Activated CD8-positive, alpha-beta memory T cell treated with anti-CD3 and anti-CD28 coated beads for 36 hours (primary cell): ENCODE measurements at regions not wholly inside any gene's neighbourhood (a gene's known extent, or its start where the extent isn't known, plus 50 kb on each side); places are given as distances from the start of the nearest gene placed in this dataset.

Experiments used
- CTCF ChIA-PET: fragments of 350-600 bp; sonication (Branson Sonifier 250); formaldehyde crosslinking; loops from one replicate; lab custom pipeline; 2021; ENCODE audit warnings: antibody characterized with exemption; lab: Charles Lee
- POLR2A ChIA-PET: fragments of 350-600 bp; sonication (Branson Sonifier 250); formaldehyde crosslinking; loops from one replicate; lab custom pipeline; 2021; ENCODE audit warnings: antibody characterized with exemption; lab: Charles Lee

GRCh38 chr6:165820934-165821333, 157.9 kb upstream of the PDE10A start:
- ChIA-PET POLR2A (no interaction called here), CTCF (no interaction called here)

- POLR2A ChIA-PET: no interaction called here
- CTCF ChIA-PET: no interaction called here
Observed at GRCh38 chr6:165820407-165820806, 157.4 kb upstream of the PDE10A start.

GRCh38 chr6:165819394-165819793, 156.4 kb upstream of the PDE10A start:
- CTCF ChIA-PET: no interaction called here
- POLR2A ChIA-PET: no interaction called here

GRCh38 chr6:165818200-165818599, 155.2 kb upstream of the PDE10A start:
- POLR2A ChIA-PET: no interaction called here
- CTCF ChIA-PET: interaction anchor here (0.5 kb wide), 1 partner anchor 13 kb away, joined by 3 read pairs; no protein-coding TSS in a partner anchor

- POLR2A ChIA-PET: no interaction called here
- CTCF ChIA-PET: no interaction called here
Observed at GRCh38 chr6:165817771-165818170, 154.7 kb upstream of the PDE10A start.

GRCh38 chr6:165817148-165817547, 154.1 kb upstream of the PDE10A start:
- POLR2A ChIA-PET: no interaction called here
- CTCF ChIA-PET: no interaction called here

- ChIA-PET POLR2A (no interaction called here), CTCF (no interaction called here)
Observed at GRCh38 chr6:165814679-165815078, 151.6 kb upstream of the PDE10A start.

GRCh38 chr6:165811512-165811911, 148.5 kb upstream of the PDE10A start:
- CTCF ChIA-PET: no interaction called here

GRCh38 chr6:165808021-165808420, 145.0 kb upstream of the PDE10A start:
- ChIA-PET CTCF (no interaction called here), POLR2A (no interaction called here)

More at GRCh38 chr6:165811512-165811911, 148.5 kb upstream of the PDE10A start:
- POLR2A ChIA-PET: no interaction called here

- CTCF ChIA-PET: no interaction called here
- POLR2A ChIA-PET: no interaction called here
Observed at GRCh38 chr6:165807249-165807960, 144.4 kb upstream of the PDE10A start.

GRCh38 chr6:165806126-165806810, 143.2 kb upstream of the PDE10A start:
- ChIA-PET CTCF (no interaction called here), POLR2A (no interaction called here)

- ChIA-PET CTCF (no interaction called here), POLR2A (no interaction called here)
Observed at GRCh38 chr6:165805636-165806035, 142.6 kb upstream of the PDE10A start.

GRCh38 chr6:165805067-165805555, 142.1 kb upstream of the PDE10A start:
- POLR2A ChIA-PET: no interaction called here
- CTCF ChIA-PET: no interaction called here

- POLR2A ChIA-PET: no interaction called here
- CTCF ChIA-PET: no interaction called here
Observed at GRCh38 chr6:165804331-165805066, 141.5 kb upstream of the PDE10A start.

GRCh38 chr6:165800337-165800736, 137.3 kb upstream of the PDE10A start:
- ChIA-PET CTCF (no interaction called here), POLR2A (no interaction called here)

- POLR2A ChIA-PET: no interaction called here
- CTCF ChIA-PET: no interaction called here
Observed at GRCh38 chr6:165799391-165800153, 136.5 kb upstream of the PDE10A start.

- ChIA-PET CTCF (no interaction called here), POLR2A (no interaction called here)
Observed at GRCh38 chr6:165798991-165799390, 135.9 kb upstream of the PDE10A start.

GRCh38 chr6:165794179-165794601, 131.1 kb upstream of the PDE10A start:
- ChIA-PET POLR2A (no interaction called here), CTCF (no interaction called here)

GRCh38 chr6:165793287-165793825, 130.3 kb upstream of the PDE10A start:
- ChIA-PET POLR2A (no interaction called here), CTCF (no interaction called here)
